Osteocyte (in vitro differentiated cells): ENCODE measurements at regions not wholly inside any gene's neighbourhood (a gene's known extent, or its start where the extent isn't known, plus 50 kb on each side); places are given as distances from the start of the nearest gene placed in this dataset.
"Not testable (repeated sequence)": the region's sequence is repeated elsewhere in the genome, so short reads cannot be mapped to it uniquely, and the experiment has no call there.

ENCODE experiments used
- DNase-seq: peaks from one replicate; pipeline ENCODE4 v3.0.0; 2021; ENCODE audit warnings: mixed read lengths; ENCODE audit not compliant: unreplicated experiment; ENCODE audit errors: extremely low spot score
- H3K27ac Mint-ChIP-seq: one replicate; pipeline ENCODE4 v1.8.0; 2021; ENCODE audit warnings: mild to moderate bottlenecking, mixed read lengths; ENCODE audit not compliant: unreplicated experiment
- H3K27me3 Mint-ChIP-seq: one replicate; pipeline ENCODE4 v1.8.0; 2021; ENCODE audit warnings: mixed read lengths; ENCODE audit not compliant: unreplicated experiment
- H3K36me3 Mint-ChIP-seq: one replicate; pipeline ENCODE4 v1.8.0; 2021; ENCODE audit warnings: mixed read lengths; ENCODE audit not compliant: unreplicated experiment
- H3K4me1 Mint-ChIP-seq: one replicate; pipeline ENCODE4 v1.8.0; 2021; ENCODE audit warnings: mixed read lengths; ENCODE audit not compliant: unreplicated experiment
- H3K4me3 Mint-ChIP-seq: one replicate; pipeline ENCODE4 v1.8.0; 2021; ENCODE audit warnings: mild to moderate bottlenecking, moderate library complexity, mixed read lengths; ENCODE audit not compliant: unreplicated experiment
- H3K9me3 Mint-ChIP-seq: one replicate; pipeline ENCODE4 v1.8.0; 2021; ENCODE audit warnings: mixed read lengths; ENCODE audit not compliant: unreplicated experiment
- TF ChIP-seq, protein P1 (sequence below): fragments of 200-600 bp; sonication (generic); IDR thresholded peaks from 2 replicates; pipeline ENCODE4 v1.5.0; 2021; ENCODE audit warnings: antibody characterized with exemption, mild to moderate bottlenecking, moderate library complexity

- DNase-seq, H3K27ac Mint-ChIP-seq, H3K27me3 Mint-ChIP-seq, H3K4me1 Mint-ChIP-seq, H3K4me3 Mint-ChIP-seq, H3K36me3 Mint-ChIP-seq: not testable (repeated sequence)
- H3K9me3 Mint-ChIP-seq: peaks cover 20% of the 10 kb centered on the region
These were observed 109.4 kb upstream of the SGIP1 start for GRCh38 chr1:66424530-66424929.

GRCh38 chr1:66426239-66426853, 107.6 kb upstream of the SGIP1 start:
- no peak overlapping the region for H3K27ac Mint-ChIP-seq
- DNase-seq: no peak
- H3K4me1 Mint-ChIP-seq: no peaks in the 10 kb centered on the region
- H3K4me3 Mint-ChIP-seq: no peak overlapping the region
- peaks cover 2% of the 10 kb centered on the region for H3K36me3 Mint-ChIP-seq
- no peaks in the 10 kb centered on the region for H3K27me3 Mint-ChIP-seq
- peaks cover 33% of the 10 kb centered on the region for H3K9me3 Mint-ChIP-seq
- TF ChIP-seq, protein P1, sequence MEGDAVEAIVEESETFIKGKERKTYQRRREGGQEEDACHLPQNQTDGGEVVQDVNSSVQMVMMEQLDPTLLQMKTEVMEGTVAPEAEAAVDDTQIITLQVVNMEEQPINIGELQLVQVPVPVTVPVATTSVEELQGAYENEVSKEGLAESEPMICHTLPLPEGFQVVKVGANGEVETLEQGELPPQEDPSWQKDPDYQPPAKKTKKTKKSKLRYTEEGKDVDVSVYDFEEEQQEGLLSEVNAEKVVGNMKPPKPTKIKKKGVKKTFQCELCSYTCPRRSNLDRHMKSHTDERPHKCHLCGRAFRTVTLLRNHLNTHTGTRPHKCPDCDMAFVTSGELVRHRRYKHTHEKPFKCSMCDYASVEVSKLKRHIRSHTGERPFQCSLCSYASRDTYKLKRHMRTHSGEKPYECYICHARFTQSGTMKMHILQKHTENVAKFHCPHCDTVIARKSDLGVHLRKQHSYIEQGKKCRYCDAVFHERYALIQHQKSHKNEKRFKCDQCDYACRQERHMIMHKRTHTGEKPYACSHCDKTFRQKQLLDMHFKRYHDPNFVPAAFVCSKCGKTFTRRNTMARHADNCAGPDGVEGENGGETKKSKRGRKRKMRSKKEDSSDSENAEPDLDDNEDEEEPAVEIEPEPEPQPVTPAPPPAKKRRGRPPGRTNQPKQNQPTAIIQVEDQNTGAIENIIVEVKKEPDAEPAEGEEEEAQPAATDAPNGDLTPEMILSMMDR: no peak

DNA sequence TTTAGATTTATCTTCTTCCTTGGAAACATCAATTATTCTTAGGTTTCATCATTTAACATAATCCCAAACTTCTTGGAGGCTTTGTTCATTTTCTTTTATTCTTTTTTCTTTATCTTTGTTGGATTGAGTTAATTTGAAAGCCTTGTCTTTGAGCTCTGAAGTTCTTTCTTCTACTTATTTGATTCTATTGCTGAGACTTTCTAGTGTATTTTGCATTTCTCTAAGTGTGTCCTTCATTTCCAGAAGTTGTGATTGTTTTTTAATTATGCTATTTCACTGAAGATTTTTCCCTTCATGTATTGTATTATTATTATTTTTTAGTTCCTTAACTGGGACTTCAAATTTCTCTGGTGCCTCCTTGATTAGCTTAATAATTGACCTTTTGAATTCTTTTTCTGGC, 103.1 kb upstream of the SGIP1 start:
- H3K9me3 Mint-ChIP-seq: peaks cover 36% of the 10 kb centered on the region
- H3K27me3 Mint-ChIP-seq, H3K4me3 Mint-ChIP-seq, H3K36me3 Mint-ChIP-seq, H3K4me1 Mint-ChIP-seq, DNase-seq, H3K27ac Mint-ChIP-seq: not testable (repeated sequence)

DNA sequence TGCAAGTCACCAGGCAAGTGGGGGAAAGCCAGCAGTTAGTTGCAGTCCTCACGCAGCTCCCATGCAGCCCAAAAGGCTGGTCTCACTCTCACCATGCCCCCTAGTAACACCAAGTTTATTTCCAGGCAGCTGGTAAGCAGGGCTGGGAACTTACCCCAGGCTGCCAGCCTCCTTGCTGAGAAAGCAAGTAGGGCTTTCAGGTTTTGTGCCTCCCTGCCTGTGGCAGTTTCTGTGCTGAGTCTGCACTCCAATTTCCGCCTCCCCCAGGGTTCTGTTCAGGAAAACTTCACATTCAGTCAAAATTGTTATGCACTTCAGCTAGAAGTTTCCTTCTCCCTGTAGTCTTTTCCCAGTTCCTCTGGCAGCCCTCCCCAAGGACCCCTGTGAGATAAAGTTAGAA, 102.0 kb upstream of the SGIP1 start:
- H3K36me3 Mint-ChIP-seq: peaks cover 2% of the 10 kb centered on the region
- DNase-seq: no peak
- no peak overlapping the region for H3K27ac Mint-ChIP-seq
- TF ChIP-seq, protein P1: no peak
- H3K9me3 Mint-ChIP-seq: peaks cover 36% of the 10 kb centered on the region
- no peak overlapping the region for H3K4me3 Mint-ChIP-seq
- no peaks in the 10 kb centered on the region for H3K27me3 Mint-ChIP-seq
- peaks cover 8% of the 10 kb centered on the region for H3K4me1 Mint-ChIP-seq

DNA sequence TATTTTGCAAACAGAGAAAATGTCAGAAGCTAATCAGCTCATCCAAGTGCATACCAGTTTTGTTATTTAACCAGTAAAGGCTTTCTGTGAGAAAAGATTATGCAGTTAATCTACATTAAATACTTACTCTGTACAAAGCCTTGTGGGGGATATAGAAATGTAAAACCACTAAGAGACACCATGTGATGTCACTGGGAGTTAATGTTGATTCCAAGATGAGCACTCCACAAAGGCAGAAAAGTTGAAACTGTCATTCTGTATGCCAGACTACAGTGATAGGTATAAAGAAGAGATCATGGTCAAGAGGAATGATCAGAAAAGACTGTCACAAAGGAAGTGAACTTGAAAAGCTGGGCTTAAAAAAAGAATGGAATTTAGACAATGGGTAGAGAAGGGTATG, 100.3 kb upstream of the SGIP1 start:
- Mint-ChIP-seq H3K4me1 (peaks cover 10% of the 10 kb centered on the region), H3K4me3 (no peak overlapping the region), H3K9me3 (peaks cover 30% of the 10 kb centered on the region), H3K27me3 (no peaks in the 10 kb centered on the region), H3K36me3 (peaks cover 2% of the 10 kb centered on the region), H3K27ac (no peak overlapping the region)
- TF ChIP-seq, protein P1: no peak
- no peak for DNase-seq

GRCh38 chr1:66434096-66434495, 99.9 kb upstream of the SGIP1 start:
- TF ChIP-seq, protein P1: no peak
- peaks cover 25% of the 10 kb centered on the region for H3K9me3 Mint-ChIP-seq
- no peak overlapping the region for H3K4me3 Mint-ChIP-seq
- H3K36me3 Mint-ChIP-seq: peaks cover under 1% of the 10 kb centered on the region
- H3K27me3 Mint-ChIP-seq: no peaks in the 10 kb centered on the region
- peaks cover 15% of the 10 kb centered on the region for H3K4me1 Mint-ChIP-seq
- H3K27ac Mint-ChIP-seq: no peak overlapping the region
- no peak for DNase-seq
